Left ventricle myocardium inferior (tissue), 1 donor: ENCODE measurements at regions not wholly inside any gene's neighbourhood (a gene's known extent, or its start where the extent isn't known, plus 50 kb on each side); places are given as distances from the start of the nearest gene placed in this dataset.
A peak's percentile ranks its signal among the peaks of the same experiment; 100 is the strongest.

Experiments
- DNase-seq: peaks from one replicate; pipeline ENCODE4 v3.0.0-alpha.2; 2020
- H3K27ac ChIP-seq: fragments of 200-600 bp; replicated peaks from 2 replicates; pipeline ENCODE4 v1.8.0; 2021
- H3K27me3 ChIP-seq: fragments of 200-600 bp; 2 replicates; pipeline ENCODE4 v1.8.0; 2021; ENCODE audit warnings: low read depth
- H3K36me3 ChIP-seq: fragments of 200-600 bp; 2 replicates; pipeline ENCODE4 v1.8.0; 2021
- H3K4me1 ChIP-seq: fragments of 200-600 bp; 2 replicates; pipeline ENCODE4 v1.8.0; 2021
- H3K4me3 ChIP-seq: fragments of 200-600 bp; 2 replicates; pipeline ENCODE4 v1.8.0; 2021; ENCODE audit warnings: mild to moderate bottlenecking, moderate library complexity
- H3K9me3 ChIP-seq: fragments of 200-600 bp; replicated peaks from 2 replicates; pipeline ENCODE4 v1.8.0; 2021
- intact Hi-C: fragments of 100-400 bp; cut with micrococcal nuclease; formaldehyde crosslinking; loops from one replicate; pipeline ENCODE4 v1.11.0; 2022
- TF ChIP-seq, protein P1 (sequence below): fragments of 200-600 bp; IDR thresholded peaks from 2 replicates; pipeline ENCODE4 v1.8.0; 2021; ENCODE audit warnings: antibody characterized with exemption, mild to moderate bottlenecking, borderline replicate concordance
- donor health status: DM: no; HTN: yes; CAD: no; lungs with severe emphysema.

DNA sequence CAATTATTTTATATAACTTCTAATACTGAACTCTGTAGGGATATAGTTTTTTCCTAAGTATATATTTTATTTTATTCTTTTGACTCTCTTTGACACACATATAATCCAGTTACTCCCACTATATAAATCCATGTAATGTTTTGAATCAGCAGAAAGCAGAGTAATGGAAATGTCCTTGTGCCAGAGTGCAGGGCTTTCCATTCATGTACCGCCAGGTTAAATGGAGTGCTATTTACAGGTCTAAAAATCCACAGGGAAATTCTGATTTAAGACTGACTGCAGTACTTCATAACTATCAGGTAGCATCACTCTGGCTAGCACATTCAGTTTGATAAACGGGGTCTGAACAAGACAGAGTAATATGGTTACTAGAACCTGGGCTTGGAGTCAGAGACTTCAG, 626.8 kb downstream of the COL12A1 start:
- H3K36me3 ChIP-seq, result no peaks in the 10 kb centered on the region
- no peak overlapping the region for H3K27ac ChIP-seq
- intact Hi-C loops, result no loop called here
- H3K9me3 ChIP-seq, result no peaks in the 10 kb centered on the region
- H3K4me1 ChIP-seq, result no peaks in the 10 kb centered on the region
- H3K4me3 ChIP-seq, result no peak overlapping the region
- no peaks in the 10 kb centered on the region for H3K27me3 ChIP-seq
- no peak for DNase-seq
- TF ChIP-seq, protein P1, sequence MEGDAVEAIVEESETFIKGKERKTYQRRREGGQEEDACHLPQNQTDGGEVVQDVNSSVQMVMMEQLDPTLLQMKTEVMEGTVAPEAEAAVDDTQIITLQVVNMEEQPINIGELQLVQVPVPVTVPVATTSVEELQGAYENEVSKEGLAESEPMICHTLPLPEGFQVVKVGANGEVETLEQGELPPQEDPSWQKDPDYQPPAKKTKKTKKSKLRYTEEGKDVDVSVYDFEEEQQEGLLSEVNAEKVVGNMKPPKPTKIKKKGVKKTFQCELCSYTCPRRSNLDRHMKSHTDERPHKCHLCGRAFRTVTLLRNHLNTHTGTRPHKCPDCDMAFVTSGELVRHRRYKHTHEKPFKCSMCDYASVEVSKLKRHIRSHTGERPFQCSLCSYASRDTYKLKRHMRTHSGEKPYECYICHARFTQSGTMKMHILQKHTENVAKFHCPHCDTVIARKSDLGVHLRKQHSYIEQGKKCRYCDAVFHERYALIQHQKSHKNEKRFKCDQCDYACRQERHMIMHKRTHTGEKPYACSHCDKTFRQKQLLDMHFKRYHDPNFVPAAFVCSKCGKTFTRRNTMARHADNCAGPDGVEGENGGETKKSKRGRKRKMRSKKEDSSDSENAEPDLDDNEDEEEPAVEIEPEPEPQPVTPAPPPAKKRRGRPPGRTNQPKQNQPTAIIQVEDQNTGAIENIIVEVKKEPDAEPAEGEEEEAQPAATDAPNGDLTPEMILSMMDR, result no peak

DNA sequence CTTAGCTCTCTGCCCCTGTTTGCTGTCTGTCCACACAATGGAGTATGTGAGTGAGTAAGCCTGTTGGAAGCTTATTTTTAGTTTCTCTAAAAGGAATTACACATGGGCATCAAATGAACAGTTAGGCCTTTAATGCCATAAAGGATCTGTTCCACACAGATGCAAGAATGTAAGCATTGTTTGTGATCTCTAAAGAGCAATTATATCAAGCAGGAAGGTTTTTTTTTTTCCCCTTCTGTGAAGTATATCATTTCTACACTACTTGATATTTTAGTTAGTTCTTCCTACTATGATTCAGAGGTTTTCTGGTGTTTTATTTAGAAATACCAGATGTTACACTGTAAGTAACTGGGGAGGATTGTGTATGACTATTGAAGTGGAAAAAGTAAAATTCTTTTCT, 627.5 kb downstream of the COL12A1 start:
- H3K36me3 ChIP-seq, result no peaks in the 10 kb centered on the region
- intact Hi-C loops, result no loop called here
- no peak overlapping the region for H3K4me3 ChIP-seq
- no peaks in the 10 kb centered on the region for H3K9me3 ChIP-seq
- no peak for DNase-seq
- no peak overlapping the region for H3K27ac ChIP-seq
- no peaks in the 10 kb centered on the region for H3K27me3 ChIP-seq
- TF ChIP-seq, protein P1, result no peak
- H3K4me1 ChIP-seq, result no peaks in the 10 kb centered on the region

DNA sequence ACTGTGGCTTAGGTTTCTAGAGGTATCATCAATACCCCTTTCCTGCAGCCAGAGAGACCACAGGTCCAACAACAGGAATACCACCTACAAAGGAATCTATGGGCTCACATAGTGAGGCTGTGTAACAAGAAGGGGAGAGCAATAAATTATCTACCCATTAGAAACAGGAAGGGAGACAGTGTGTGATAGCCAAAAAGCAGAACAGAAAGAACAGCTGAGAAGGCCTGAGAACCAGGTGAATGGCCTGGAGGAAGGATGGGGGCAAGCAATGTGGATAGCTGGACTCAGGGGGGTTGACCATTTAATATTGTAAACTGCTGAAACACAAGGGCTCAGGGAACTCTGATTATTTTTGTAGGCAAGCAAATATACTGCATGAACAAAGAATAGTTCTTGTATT, 628.2 kb downstream of the COL12A1 start:
- Histone ChIP-seq H3K27ac (no peak overlapping the region), H3K36me3 (no peaks in the 10 kb centered on the region), H3K4me1 (no peaks in the 10 kb centered on the region), H3K9me3 (no peaks in the 10 kb centered on the region), H3K27me3 (no peaks in the 10 kb centered on the region), H3K4me3 (no peak overlapping the region)
- no peak for DNase-seq
- intact Hi-C loops, result no loop called here
- TF ChIP-seq, protein P1, result no peak

DNA sequence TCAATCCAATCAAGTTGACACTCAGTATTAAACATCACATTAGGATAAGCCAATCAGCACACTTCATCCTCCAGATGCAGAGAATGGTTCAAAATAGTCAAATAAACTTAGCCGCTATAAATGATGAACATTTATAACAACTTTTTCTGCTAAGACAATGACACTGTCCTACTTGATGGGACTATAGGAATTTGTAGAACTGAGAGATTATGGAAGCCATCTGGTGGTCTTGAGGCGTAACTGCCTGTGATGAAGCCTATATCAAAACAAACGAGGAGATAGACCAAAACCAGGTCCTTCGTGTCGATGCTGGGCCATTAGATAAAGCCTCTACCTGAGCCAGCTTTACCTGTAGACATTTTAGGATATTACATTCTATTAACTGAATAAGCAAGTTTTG, 631.1 kb downstream of the COL12A1 start:
- Histone ChIP-seq H3K27ac (no peak overlapping the region), H3K4me1 (no peaks in the 10 kb centered on the region), H3K36me3 (no peaks in the 10 kb centered on the region), H3K4me3 (no peak overlapping the region), H3K9me3 (no peaks in the 10 kb centered on the region), H3K27me3 (no peaks in the 10 kb centered on the region)
- intact Hi-C loops, result loop anchor here (5.0 kb wide), 1 partner anchor 487 kb away; no protein-coding TSS in a partner anchor
- TF ChIP-seq, protein P1, result peak; percentile 72
- DNase-seq, result no peak

DNA sequence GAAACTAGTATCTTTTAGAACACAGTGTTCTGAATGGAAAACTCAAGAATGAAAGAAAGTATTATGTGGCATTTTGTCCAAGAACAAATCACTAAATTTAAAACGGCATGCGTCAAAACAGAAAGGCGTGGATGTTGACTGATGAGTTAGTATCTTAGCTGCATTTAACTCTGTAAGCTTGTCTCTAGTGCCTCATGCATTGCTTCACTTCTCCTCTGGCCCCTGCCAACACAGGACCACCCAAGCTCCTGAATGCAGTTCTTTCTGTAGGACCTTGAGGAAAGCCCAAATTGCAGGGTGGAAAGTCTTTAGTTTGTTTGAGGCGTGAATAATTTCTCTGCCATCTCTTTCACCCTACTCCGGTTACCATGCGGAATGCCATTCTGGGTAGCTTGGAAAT, 632.2 kb downstream of the COL12A1 start:
- H3K4me1 ChIP-seq, result no peaks in the 10 kb centered on the region
- no peak overlapping the region for H3K27ac ChIP-seq
- TF ChIP-seq, protein P1, result no peak
- intact Hi-C loops, result loop anchor here (5.0 kb wide), 1 partner anchor 486 kb away; no protein-coding TSS in a partner anchor
- H3K4me3 ChIP-seq, result no peak overlapping the region
- H3K27me3 ChIP-seq, result no peaks in the 10 kb centered on the region
- H3K36me3 ChIP-seq, result no peaks in the 10 kb centered on the region
- H3K9me3 ChIP-seq, result no peaks in the 10 kb centered on the region
- DNase-seq, result no peak

DNA sequence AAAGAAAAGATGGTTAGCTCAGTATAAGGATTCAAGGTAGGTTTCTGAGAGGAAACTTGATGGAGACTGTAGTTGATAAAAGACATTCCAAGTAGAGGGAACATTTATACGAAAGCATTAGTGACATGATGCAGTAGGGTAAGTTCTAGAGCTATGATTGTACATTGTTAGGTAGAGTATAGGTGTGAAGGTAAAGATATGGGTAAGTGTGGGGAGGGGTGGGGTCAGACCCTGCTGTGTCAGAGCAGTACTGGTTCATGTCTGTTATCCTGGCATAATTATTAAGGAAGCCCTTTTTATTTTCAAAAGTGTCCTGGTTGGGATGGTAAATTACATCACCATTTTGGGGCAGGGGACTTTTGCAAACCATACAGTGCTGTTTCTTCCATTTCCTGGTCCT, 635.8 kb downstream of the COL12A1 start:
- no peak overlapping the region for H3K4me3 ChIP-seq
- H3K9me3 ChIP-seq, result no peaks in the 10 kb centered on the region
- TF ChIP-seq, protein P1, result no peak
- H3K27ac ChIP-seq, result no peak overlapping the region
- H3K27me3 ChIP-seq, result no peaks in the 10 kb centered on the region
- intact Hi-C loops, result loop anchor here (5.0 kb wide), 1 partner anchor 483 kb away; no protein-coding TSS in a partner anchor
- H3K4me1 ChIP-seq, result no peaks in the 10 kb centered on the region
- no peak for DNase-seq
- no peaks in the 10 kb centered on the region for H3K36me3 ChIP-seq
